ENCODE measurements at regions not wholly inside any gene's neighbourhood (a gene's known extent, or its start where the extent isn't known, plus 50 kb on each side); places are given as distances from the start of the nearest gene placed in this dataset.

- no peak for TF ChIP-seq TAF1 (IDR thresholded peaks at IDR 0.05; ENCODE audit: borderline replicate concordance, low read depth, low read length)
- no peak for TF ChIP-seq POLR2AphosphoS5 (IDR thresholded peaks at IDR 0.05; ENCODE audit: low read depth, low read length)
- TF ChIP-seq POLR2A (IDR thresholded peaks at IDR 0.05; ENCODE audit: low read depth, low read length), result no peak
- FAIRE-seq (no peak), DNase-seq (ENCODE audit: insufficient read length) (no peak)
Measured at GRCh38 chr4:97491856-97492255, 651.4 kb downstream of the STPG2 start.

GRCh38 chr4:97493815-97494518 is 649.3 kb downstream of the STPG2 start:
- TF ChIP-seq TAF1 (IDR thresholded peaks at IDR 0.05; ENCODE audit: borderline replicate concordance, low read depth, low read length) (no peak), POLR2AphosphoS5 (IDR thresholded peaks at IDR 0.05; ENCODE audit: low read depth, low read length) (no peak), POLR2A (IDR thresholded peaks at IDR 0.05; ENCODE audit: low read depth, low read length) (no peak)
- FAIRE-seq (no peak), DNase-seq (ENCODE audit: insufficient read length) (no peak)

- FAIRE-seq, result no peak
- no peak for TF ChIP-seq TAF1 (IDR thresholded peaks at IDR 0.05; ENCODE audit: borderline replicate concordance, low read depth, low read length)
- TF ChIP-seq POLR2A (IDR thresholded peaks at IDR 0.05; ENCODE audit: low read depth, low read length), result no peak
- TF ChIP-seq POLR2AphosphoS5 (IDR thresholded peaks at IDR 0.05; ENCODE audit: low read depth, low read length), result no peak
- no peak for DNase-seq (ENCODE audit: insufficient read length)
Measured at GRCh38 chr4:97496298-97496873, 646.9 kb downstream of the STPG2 start.

- DNase-seq (ENCODE audit: insufficient read length), result no peak
- TF ChIP-seq POLR2AphosphoS5 (IDR thresholded peaks at IDR 0.05; ENCODE audit: low read depth, low read length), result no peak
- no peak for TF ChIP-seq TAF1 (IDR thresholded peaks at IDR 0.05; ENCODE audit: borderline replicate concordance, low read depth, low read length)
- TF ChIP-seq POLR2A (IDR thresholded peaks at IDR 0.05; ENCODE audit: low read depth, low read length), result no peak
Measured at GRCh38 chr4:97498875-97499274, 644.4 kb downstream of the STPG2 start.

GRCh38 chr4:97500423-97500822 is 642.9 kb downstream of the STPG2 start:
- FAIRE-seq (no peak), DNase-seq (ENCODE audit: insufficient read length) (no peak)
- TF ChIP-seq POLR2AphosphoS5 (IDR thresholded peaks at IDR 0.05; ENCODE audit: low read depth, low read length), result no peak
- TF ChIP-seq POLR2A (IDR thresholded peaks at IDR 0.05; ENCODE audit: low read depth, low read length), result no peak

More at GRCh38 chr4:97498875-97499274, 644.4 kb downstream of the STPG2 start:
- FAIRE-seq, result no peak

- TF ChIP-seq POLR2AphosphoS5 (IDR thresholded peaks at IDR 0.05; ENCODE audit: low read depth, low read length) (no peak), POLR2A (IDR thresholded peaks at IDR 0.05; ENCODE audit: low read depth, low read length) (no peak), TAF1 (IDR thresholded peaks at IDR 0.05; ENCODE audit: borderline replicate concordance, low read depth, low read length) (no peak)
- FAIRE-seq (no peak), DNase-seq (ENCODE audit: insufficient read length) (no peak)
Measured at GRCh38 chr4:97504713-97505112, 638.6 kb downstream of the STPG2 start.

- no peak for FAIRE-seq
- TF ChIP-seq POLR2AphosphoS5 (IDR thresholded peaks at IDR 0.05; ENCODE audit: low read depth, low read length) (no peak), TAF1 (IDR thresholded peaks at IDR 0.05; ENCODE audit: borderline replicate concordance, low read depth, low read length) (no peak), POLR2A (IDR thresholded peaks at IDR 0.05; ENCODE audit: low read depth, low read length) (no peak)
- DNase-seq (ENCODE audit: insufficient read length), result no peak
Measured at GRCh38 chr4:97507587-97508245, 635.6 kb downstream of the STPG2 start.
